GM18519 (cell line): ENCODE measurements at regions not wholly inside any gene's neighbourhood (a gene's known extent, or its start where the extent isn't known, plus 50 kb on each side); places are given as distances from the start of the nearest gene placed in this dataset.

ENCODE experiments used
- ATAC-seq: cut with Tn5 transposase; IDR thresholded peaks from one replicate; pipeline ENCODE4 v1.9.1; 2021; ENCODE audit warnings: mild to moderate bottlenecking, moderate library complexity; ENCODE audit not compliant: unreplicated experiment, low FRiP score

DNA sequence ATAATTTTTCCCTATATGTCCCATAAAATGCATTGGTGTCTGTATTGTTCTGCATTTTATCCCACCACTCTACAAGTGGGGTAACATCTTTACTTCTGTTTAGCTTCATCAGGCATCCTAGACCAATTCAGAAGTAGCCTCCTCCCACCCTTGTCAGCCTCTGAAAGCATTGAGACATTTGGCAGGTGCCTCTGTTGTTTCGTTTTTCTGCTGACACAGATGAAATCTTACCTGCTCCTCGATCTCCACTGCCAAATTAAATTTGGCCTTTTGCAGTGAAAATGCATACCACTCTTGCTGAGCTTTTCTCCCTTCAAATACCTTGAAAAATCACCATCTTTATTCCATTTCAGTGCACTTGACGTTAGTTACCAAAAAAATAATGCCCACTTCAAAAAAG, 83.5 kb upstream of the STARD13 start:
- ATAC-seq = no peak

GRCh38 chr13:33372251-33372919, 86.8 kb upstream of the STARD13 start:
- no peak for ATAC-seq

DNA sequence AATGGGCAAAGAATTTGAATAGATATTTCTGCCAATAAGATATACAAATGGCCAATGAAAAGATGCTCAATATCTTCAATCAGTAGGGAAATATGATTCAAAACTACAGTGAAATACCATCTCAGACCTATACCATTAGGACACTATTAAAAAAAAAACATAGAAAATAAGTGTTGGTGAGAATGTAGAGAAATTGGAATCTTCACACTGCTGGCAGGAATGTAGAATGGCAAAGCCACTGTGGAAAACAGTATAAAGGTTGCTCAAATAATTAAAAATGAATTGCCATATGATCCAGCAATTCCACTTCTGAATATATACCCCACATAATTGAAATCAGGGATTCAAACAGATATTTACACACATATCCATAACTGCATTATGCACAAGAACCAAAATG, 88.1 kb upstream of the STARD13 start:
- no peak for ATAC-seq

- no peak for ATAC-seq
Measured at GRCh38 chr13:33375421-33375820, 89.9 kb upstream of the STARD13 start.

DNA sequence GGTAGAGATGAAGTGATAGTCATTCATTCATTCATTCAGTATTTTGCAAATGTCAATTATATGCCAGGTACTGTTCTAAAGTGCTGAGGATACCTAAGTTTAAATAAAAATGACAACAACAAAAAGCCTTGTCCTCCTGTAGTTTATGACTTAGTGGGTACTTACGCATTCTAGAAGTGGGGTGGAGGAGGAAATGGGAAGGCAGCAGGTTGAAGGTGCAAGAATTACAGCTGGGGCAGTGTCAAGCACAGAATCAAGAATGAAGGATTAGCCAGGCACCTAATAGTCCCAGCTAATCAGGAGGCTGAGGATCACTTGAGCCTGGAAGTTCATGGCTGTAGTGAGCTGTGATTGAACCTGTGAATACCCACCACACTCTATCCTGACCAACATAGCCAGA, 90.7 kb upstream of the STARD13 start:
- ATAC-seq = no peak

- ATAC-seq = no peak
Measured at GRCh38 chr13:33377411-33377810, 91.9 kb upstream of the STARD13 start.

- ATAC-seq = no peak
Measured at GRCh38 chr13:33377825-33378224, 92.3 kb upstream of the STARD13 start.

- no peak for ATAC-seq
Measured at GRCh38 chr13:33379608-33380007, 94.1 kb upstream of the STARD13 start.

GRCh38 chr13:33380487-33381079, 95.0 kb upstream of the STARD13 start:
- no peak for ATAC-seq

DNA sequence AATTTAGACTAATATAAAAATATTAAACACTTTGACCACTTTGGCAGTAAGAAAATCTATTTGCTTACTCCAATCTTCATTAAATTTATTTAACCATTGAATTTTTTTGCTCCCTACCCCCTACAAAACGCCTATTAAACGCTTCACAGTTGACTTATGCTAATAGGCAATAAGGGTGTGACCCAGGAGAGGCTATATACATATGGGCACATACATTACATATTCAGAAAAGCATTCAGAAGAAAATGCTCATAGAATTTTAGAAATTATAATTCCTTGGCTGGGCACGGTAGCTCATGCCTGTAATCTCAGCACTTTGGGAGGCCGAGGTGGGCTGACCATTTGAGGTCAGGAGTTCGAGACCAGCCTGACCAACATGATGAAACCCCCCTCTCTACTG, 95.6 kb upstream of the STARD13 start:
- ATAC-seq = no peak

- ATAC-seq = no peak
Measured at GRCh38 chr13:33381906-33382305, 96.4 kb upstream of the STARD13 start.

DNA sequence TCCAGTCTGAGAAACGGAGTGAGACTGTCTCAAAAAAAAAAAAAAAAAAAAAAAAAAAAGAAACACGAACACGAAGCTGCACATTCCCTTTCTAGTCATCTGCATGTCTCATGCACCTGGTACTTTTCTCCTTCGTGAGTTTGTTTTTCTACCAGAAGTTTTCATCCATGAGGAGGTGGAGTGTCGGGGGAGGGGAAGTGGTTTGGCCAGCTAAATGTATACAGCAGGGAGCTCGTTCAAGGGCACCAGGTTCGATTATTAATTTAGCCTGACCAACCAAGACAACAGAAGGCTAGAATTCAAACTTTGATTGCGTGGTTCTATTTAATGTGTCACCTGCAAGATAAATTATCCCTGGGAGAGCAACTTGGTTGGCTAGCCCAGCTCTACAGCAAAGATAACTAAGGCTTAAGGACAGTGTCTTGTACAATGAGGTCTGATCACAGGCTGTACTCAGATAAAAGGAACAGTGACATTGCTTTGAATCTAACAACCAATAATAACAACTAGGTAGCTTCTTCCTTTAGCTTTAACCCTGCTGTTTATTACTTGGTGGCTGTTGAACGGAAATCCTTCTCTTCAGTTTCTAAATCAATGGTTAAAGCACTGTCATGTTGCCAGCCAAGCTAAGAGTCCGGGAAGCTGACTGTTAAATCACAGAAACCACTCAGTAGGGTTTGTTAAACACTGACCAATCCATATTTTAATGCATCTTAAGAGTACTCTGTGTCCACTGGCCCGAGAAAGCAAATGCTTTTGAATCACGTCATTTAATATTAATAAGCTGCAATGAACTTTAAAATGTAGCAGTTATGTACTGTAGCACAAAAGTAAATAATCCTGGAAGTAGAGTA, 98.4 kb upstream of the STARD13 start:
- no peak for ATAC-seq

GRCh38 chr13:33388286-33388998, 102.9 kb upstream of the STARD13 start:
- no peak for ATAC-seq

GRCh38 chr13:33392794-33393405, 107.3 kb upstream of the STARD13 start:
- ATAC-seq = no peak

- ATAC-seq = no peak
Measured at GRCh38 chr13:33394294-33394932, 108.9 kb upstream of the STARD13 start.

- no peak for ATAC-seq
Measured at GRCh38 chr13:33401238-33401637, 115.7 kb upstream of the STARD13 start.

- no peak for ATAC-seq
Measured at GRCh38 chr13:33402975-33403374, 117.4 kb upstream of the STARD13 start.

GRCh38 chr13:33403807-33404362, 118.3 kb upstream of the STARD13 start:
- no peak for ATAC-seq

- ATAC-seq = no peak
Measured at GRCh38 chr13:33405371-33405770, 119.8 kb upstream of the STARD13 start.
